ENCODE measurements at regions not wholly inside any gene's neighbourhood (a gene's known extent, or its start where the extent isn't known, plus 50 kb on each side); places are given as distances from the start of the nearest gene placed in this dataset.

- H3K79me2 ChIP-seq (ENCODE audit: insufficient read depth, low read length), result peaks cover 7% of the 10 kb centered on the region; the same call in 1 of the 2 replicates
- no peaks in the 10 kb centered on the region for H3K27me3 ChIP-seq (ENCODE audit: insufficient read depth, low read length, poor library complexity, severe bottlenecking)
- TF ChIP-seq EZH2phosphoT487 (IDR thresholded peaks at IDR 0.05; ENCODE audit: borderline replicate concordance), result no peak
- no peak for TF ChIP-seq CTCF (conservative IDR thresholded peaks at IDR 0.05; ENCODE audit: low read length)
- no peak overlapping the region for H2AFZ ChIP-seq (ENCODE audit: low read length)
- peaks cover 19% of the 10 kb centered on the region for H3K4me1 ChIP-seq (ENCODE audit: insufficient read depth, low read length, poor library complexity, severe bottlenecking)
- no peaks in the 10 kb centered on the region for H3K36me3 ChIP-seq (ENCODE audit: insufficient read depth, low read length)
- H3F3A ChIP-seq (ENCODE audit: low read depth), result no peaks in the 10 kb centered on the region
- no peaks in the 10 kb centered on the region for H3K9me3 ChIP-seq (ENCODE audit: insufficient read depth, low read depth, low read length)
- no peak overlapping the region for H3K4me3 ChIP-seq (ENCODE audit: low read length, poor library complexity, severe bottlenecking)
- H3K9me2 ChIP-seq (replicated peaks; ENCODE audit: low read depth, low read length), result no peaks in the 10 kb centered on the region
- no peaks in the 10 kb centered on the region for H4K20me1 ChIP-seq (ENCODE audit: insufficient read depth, low read length, poor library complexity, severe bottlenecking)
- no peak overlapping the region for H3K4me2 ChIP-seq (ENCODE audit: low read depth, low read length, poor library complexity, severe bottlenecking)
- no peak overlapping the region for H3K9ac ChIP-seq (ENCODE audit: low read depth, low read length, poor library complexity, severe bottlenecking)
Measured at GRCh38 chr6:56749632-56750151, 107.0 kb upstream of the DST start.

GRCh38 chr6:56746767-56747504 is 104.2 kb upstream of the DST start:
- Histone ChIP-seq H3K9me2 (replicated peaks; ENCODE audit: low read depth, low read length) (no peaks in the 10 kb centered on the region), H2AFZ (ENCODE audit: low read length) (no peak overlapping the region), H3F3A (ENCODE audit: low read depth) (no peaks in the 10 kb centered on the region), H3K4me3 (ENCODE audit: low read length, poor library complexity, severe bottlenecking) (no peak overlapping the region), H3K4me2 (ENCODE audit: low read depth, low read length, poor library complexity, severe bottlenecking) (no peak overlapping the region), H3K36me3 (ENCODE audit: insufficient read depth, low read length) (no peaks in the 10 kb centered on the region), H3K79me2 (ENCODE audit: insufficient read depth, low read length) (peaks cover 5% of the 10 kb centered on the region; the same call in 1 of the 2 replicates), H3K4me1 (ENCODE audit: insufficient read depth, low read length, poor library complexity, severe bottlenecking) (peaks cover 6% of the 10 kb centered on the region), H3K9ac (ENCODE audit: low read depth, low read length, poor library complexity, severe bottlenecking) (peak overlapping the region; percentile 4), H4K20me1 (ENCODE audit: insufficient read depth, low read length, poor library complexity, severe bottlenecking) (no peaks in the 10 kb centered on the region), H3K27me3 (ENCODE audit: insufficient read depth, low read length, poor library complexity, severe bottlenecking) (no peaks in the 10 kb centered on the region), H3K9me3 (ENCODE audit: insufficient read depth, low read depth, low read length) (no peaks in the 10 kb centered on the region)
- TF ChIP-seq EZH2phosphoT487 (IDR thresholded peaks at IDR 0.05; ENCODE audit: borderline replicate concordance) (no peak), CTCF (conservative IDR thresholded peaks at IDR 0.05; ENCODE audit: low read length) (no peak)

GRCh38 chr6:56745971-56746370 is 103.3 kb upstream of the DST start:
- Histone ChIP-seq H3K9me3 (ENCODE audit: insufficient read depth, low read depth, low read length) (no peaks in the 10 kb centered on the region), H3K27me3 (ENCODE audit: insufficient read depth, low read length, poor library complexity, severe bottlenecking) (no peaks in the 10 kb centered on the region), H4K20me1 (ENCODE audit: insufficient read depth, low read length, poor library complexity, severe bottlenecking) (no peaks in the 10 kb centered on the region), H3K79me2 (ENCODE audit: insufficient read depth, low read length) (no peaks in the 10 kb centered on the region), H3K36me3 (ENCODE audit: insufficient read depth, low read length) (no peaks in the 10 kb centered on the region), H3K4me1 (ENCODE audit: insufficient read depth, low read length, poor library complexity, severe bottlenecking) (peaks cover 6% of the 10 kb centered on the region), H3K4me3 (ENCODE audit: low read length, poor library complexity, severe bottlenecking) (no peak overlapping the region), H3F3A (ENCODE audit: low read depth) (no peaks in the 10 kb centered on the region), H3K9me2 (replicated peaks; ENCODE audit: low read depth, low read length) (no peaks in the 10 kb centered on the region), H3K4me2 (ENCODE audit: low read depth, low read length, poor library complexity, severe bottlenecking) (no peak overlapping the region), H3K9ac (ENCODE audit: low read depth, low read length, poor library complexity, severe bottlenecking) (no peak overlapping the region), H2AFZ (ENCODE audit: low read length) (no peak overlapping the region)
- TF ChIP-seq EZH2phosphoT487 (IDR thresholded peaks at IDR 0.05; ENCODE audit: borderline replicate concordance) (no peak), CTCF (conservative IDR thresholded peaks at IDR 0.05; ENCODE audit: low read length) (no peak)
